Right lobe of liver (tissue), 6 donors: ENCODE measurements at regions not wholly inside any gene's neighbourhood (a gene's known extent, or its start where the extent isn't known, plus 50 kb on each side); places are given as distances from the start of the nearest gene placed in this dataset.
A peak's percentile ranks its signal among the peaks of the same experiment; 100 is the strongest.
"Not testable (repeated sequence)": the region's sequence is repeated elsewhere in the genome, so short reads cannot be mapped to it uniquely, and the experiment has no call there.

Experiments used
- ATAC-seq, 4 donors: fragments of 200-7000 bp; cut with Tn5 transposase; one replicate each; pipeline ENCODE4 v1.9.1; 2020; ENCODE audit warnings: mild to moderate bottlenecking in 4 of 4, moderate library complexity in 4 of 4
- DNase-seq, 3 donors: peaks; one replicate each; pipeline ENCODE4 v3.0.0-alpha.2; 2020
- H3K27ac ChIP-seq, 3 donors: fragments of 200-600 bp; one replicate each; pipeline ENCODE4 v1.8.0; 2022
- H3K27me3 ChIP-seq, 2 donors: fragments of 200-600 bp; one replicate each; pipeline ENCODE4 v1.8.0; 2022
- H3K36me3 ChIP-seq, 4 donors: fragments of 200-600 bp; sonication (generic) in 1 of 4; one replicate each; pipeline versions ENCODE4 v1.5.1 to v1.8.0; 2017 to 2022; ENCODE audit warnings: control low read depth in 1 of 4
- H3K4me1 ChIP-seq, 4 donors: fragments of 200-600 bp; sonication (generic) in 1 of 4; one replicate each; pipeline versions ENCODE4 v1.5.1 to v1.8.0; 2017 to 2022; ENCODE audit warnings: control low read depth in 1 of 4
- H3K4me3 ChIP-seq, 3 donors: fragments of 200-600 bp; one replicate each; pipeline ENCODE4 v1.8.0; 2022
- H3K9me3 ChIP-seq, 4 donors: fragments of 200-600 bp; sonication (generic) in 1 of 4; one replicate each; pipeline versions ENCODE4 v1.5.1 to v1.8.0; 2017 to 2022; ENCODE audit warnings: control low read depth in 1 of 4
- CTCF ChIP-seq, 4 donors: fragments of 200-600 bp in 3 of 4; fragments of 450-650 bp in 1 of 4; IDR thresholded peaks; one replicate each; pipeline versions ENCODE4 v1.5.1 to v1.8.0; 2016 to 2022; ENCODE audit warnings: antibody characterized with exemption in 4 of 4, mild to moderate bottlenecking in 2 of 4
- POLR2A ChIP-seq: fragments of 450-650 bp; IDR thresholded peaks from one replicate; pipeline ENCODE4 v1.6.1; 2017; ENCODE audit warnings: antibody characterized with exemption, mild to moderate bottlenecking
- WGBS: methylation state at CpG from one replicate; pipeline ENCODE4 v1.1.6; 2018; ENCODE audit warnings: low coverage, low lambda C conversion rate; ENCODE audit not compliant: insufficient coverage; ENCODE audit errors: missing lambda C conversion rate; 5-methylcytosine and 5-hydroxymethylcytosine counted together
- intact Hi-C, 2 donors: fragments of 100-400 bp; cut with DNase I; formaldehyde crosslinking; loops; one replicate each; pipeline versions ENCODE4 v1.11.2 to v1.14.1; 2022
- donor health status: DM: no; HTN: yes; CAD: no.
- donor health status: DM: no; HTN: no; CAD: no.
- donor health status: DM: no; HTN: no; CAD: no.
- donor health status: DM: no; HTN: yes; CAD: no.
- donor health status: DM: no; HTN: yes; CAD: no.

- no peak overlapping the region for H3K27ac ChIP-seq
- no peak overlapping the region for H3K4me3 ChIP-seq
- H3K4me1 ChIP-seq = no peaks in the 10 kb centered on the region
- no peak for DNase-seq
- no peaks in the 10 kb centered on the region for H3K36me3 ChIP-seq
- WGBS = 71% methylated on average over 5 of the region's 5 CpGs
- H3K27me3 ChIP-seq = no peaks in the 10 kb centered on the region
- intact Hi-C loops = no loop called here
- no peaks in the 10 kb centered on the region for H3K9me3 ChIP-seq
- no peak for ATAC-seq
- no peak for TF ChIP-seq CTCF (IDR thresholded peaks at IDR 0.05)
- TF ChIP-seq POLR2A = no peak
These were observed 382.6 kb upstream of the NOCT start for GRCh38 chr4:138632856-138633579.

- WGBS = 53% methylated on average over 3 of the region's 3 CpGs
- DNase-seq (no peak), ATAC-seq (no peak)
- Histone ChIP-seq H3K36me3 (no peaks in the 10 kb centered on the region), H3K27ac (no peak overlapping the region), H3K4me3 (no peak overlapping the region), H3K27me3 (no peaks in the 10 kb centered on the region), H3K9me3 (no peaks in the 10 kb centered on the region), H3K4me1 (no peaks in the 10 kb centered on the region)
- TF ChIP-seq CTCF (IDR thresholded peaks at IDR 0.05) (no peak), POLR2A (no peak)
- intact Hi-C loops = no loop called here
These were observed 384.9 kb upstream of the NOCT start for GRCh38 chr4:138630666-138631065.

GRCh38 chr4:138629669-138630068 is 385.9 kb upstream of the NOCT start:
- ATAC-seq (no peak), DNase-seq (no peak)
- Histone ChIP-seq H3K36me3 (no peaks in the 10 kb centered on the region), H3K9me3 (no peaks in the 10 kb centered on the region), H3K4me3 (no peak overlapping the region), H3K4me1 (no peaks in the 10 kb centered on the region), H3K27me3 (no peaks in the 10 kb centered on the region), H3K27ac (no peak overlapping the region)
- intact Hi-C loops = no loop called here
- 89% methylated on average over 2 of the region's 2 CpGs for WGBS
- no peak for TF ChIP-seq CTCF (IDR thresholded peaks at IDR 0.05)
- no peak for TF ChIP-seq POLR2A

GRCh38 chr4:138627096-138627495 is 384.9 kb upstream of the SLC7A11 start:
- 39% methylated on average over 2 of the region's 5 CpGs for WGBS
- H3K9me3 ChIP-seq = no peaks in the 10 kb centered on the region

GRCh38 chr4:138622362-138622761 is 380.2 kb upstream of the SLC7A11 start:
- H3K27me3 ChIP-seq, H3K4me3 ChIP-seq, H3K36me3 ChIP-seq, H3K4me1 ChIP-seq, ATAC-seq, intact Hi-C loops, DNase-seq, H3K27ac ChIP-seq, H3K9me3 ChIP-seq: not testable (repeated sequence)
- WGBS = no CpG with 5 or more reads among the region's 4 CpGs

More at GRCh38 chr4:138627096-138627495, 384.9 kb upstream of the SLC7A11 start:
- ATAC-seq = peak in 1 of 4 donors; percentile 29
- H3K4me1 ChIP-seq = no peaks in the 10 kb centered on the region
- TF ChIP-seq POLR2A (no peak), CTCF (IDR thresholded peaks at IDR 0.05) (no peak)
- no peak for DNase-seq
- intact Hi-C loops = no loop called here
- no peaks in the 10 kb centered on the region for H3K27me3 ChIP-seq
- H3K27ac ChIP-seq = no peak overlapping the region
- H3K4me3 ChIP-seq = no peak overlapping the region
- no peaks in the 10 kb centered on the region for H3K36me3 ChIP-seq
